ENCODE measurements at regions not wholly inside any gene's neighbourhood (a gene's known extent, or its start where the extent isn't known, plus 50 kb on each side); places are given as distances from the start of the nearest gene placed in this dataset.

- TF ChIP-seq CTCF (IDR thresholded peaks at IDR 0.05; ENCODE audit: borderline replicate concordance, extremely low read depth, low read length, poor library complexity, severe bottlenecking) (no peak), EZH2 (IDR thresholded peaks at IDR 0.05; ENCODE audit: borderline replicate concordance, low read depth, low read length, severe bottlenecking) (no peak)
Measured at GRCh38 chr4:123068081-123068480, 145.7 kb upstream of the NUDT6 start.
